ENCODE measurements at regions not wholly inside any gene's neighbourhood (a gene's known extent, or its start where the extent isn't known, plus 50 kb on each side); places are given as distances from the start of the nearest gene placed in this dataset.

GRCh38 chr11:29314211-29314610 lies 702.6 kb downstream of the KCNA4 start:
- H3K4me2 ChIP-seq (replicated peaks; ENCODE audit: low read depth, low read length, poor library complexity, severe bottlenecking) = no peak overlapping the region
- WGBS (ENCODE audit: insufficient coverage) = 100% methylated on average over 1 of the region's 1 CpG
- H3K79me2 ChIP-seq (ENCODE audit: control insufficient read depth, insufficient read depth, low read length) = no peaks in the 10 kb centered on the region
- H3K9me3 ChIP-seq (ENCODE audit: control extremely low read depth in 1 of 3, control insufficient read depth in 2 of 3, insufficient read depth in 1 of 3, low read length in 2 of 3) = no peaks in the 10 kb centered on the region
- no peak for TF ChIP-seq EZH2 (IDR thresholded peaks at IDR 0.05; ENCODE audit: borderline replicate concordance, insufficient read depth, low read depth, low read length, poor library complexity, severe bottlenecking)
- TF ChIP-seq, protein P1, sequence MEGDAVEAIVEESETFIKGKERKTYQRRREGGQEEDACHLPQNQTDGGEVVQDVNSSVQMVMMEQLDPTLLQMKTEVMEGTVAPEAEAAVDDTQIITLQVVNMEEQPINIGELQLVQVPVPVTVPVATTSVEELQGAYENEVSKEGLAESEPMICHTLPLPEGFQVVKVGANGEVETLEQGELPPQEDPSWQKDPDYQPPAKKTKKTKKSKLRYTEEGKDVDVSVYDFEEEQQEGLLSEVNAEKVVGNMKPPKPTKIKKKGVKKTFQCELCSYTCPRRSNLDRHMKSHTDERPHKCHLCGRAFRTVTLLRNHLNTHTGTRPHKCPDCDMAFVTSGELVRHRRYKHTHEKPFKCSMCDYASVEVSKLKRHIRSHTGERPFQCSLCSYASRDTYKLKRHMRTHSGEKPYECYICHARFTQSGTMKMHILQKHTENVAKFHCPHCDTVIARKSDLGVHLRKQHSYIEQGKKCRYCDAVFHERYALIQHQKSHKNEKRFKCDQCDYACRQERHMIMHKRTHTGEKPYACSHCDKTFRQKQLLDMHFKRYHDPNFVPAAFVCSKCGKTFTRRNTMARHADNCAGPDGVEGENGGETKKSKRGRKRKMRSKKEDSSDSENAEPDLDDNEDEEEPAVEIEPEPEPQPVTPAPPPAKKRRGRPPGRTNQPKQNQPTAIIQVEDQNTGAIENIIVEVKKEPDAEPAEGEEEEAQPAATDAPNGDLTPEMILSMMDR (IDR thresholded peaks at IDR 0.05) = no peak
- no peak for DNase-seq
- ChIA-PET POLR2A (no interaction called here), CTCF (no interaction called here)
- no peak for ATAC-seq (ENCODE audit: low read depth)
- Mint-ChIP-seq H3K9me3 (ENCODE audit: insufficient read depth) (no peaks in the 10 kb centered on the region), H3K4me3 (no peak overlapping the region), H3K27me3 (no peaks in the 10 kb centered on the region), H3K27ac (no peak overlapping the region), H3K4me1 (no peaks in the 10 kb centered on the region)
- no peaks in the 10 kb centered on the region for H4K20me1 ChIP-seq (ENCODE audit: control insufficient read depth, insufficient read depth, low read length, poor library complexity, severe bottlenecking)
- no peaks in the 10 kb centered on the region for H3K4me1 ChIP-seq (ENCODE audit: control insufficient read depth in 2 of 2, insufficient read depth in 2 of 2, low read length in 2 of 2)
- intact Hi-C loops (cut with micrococcal nuclease) = no loop called here
- H3K4me3 ChIP-seq (ENCODE audit: control extremely low read depth in 1 of 5, extremely low read depth in 1 of 5, insufficient read depth in 1 of 5, low read depth in 2 of 5, low read length in 4 of 5) = no peak overlapping the region
- H3K9ac ChIP-seq (ENCODE audit: low read length) = no peak overlapping the region
- no peaks in the 10 kb centered on the region for H3K27me3 ChIP-seq (replicated peaks in 1 of 4; ENCODE audit: control extremely low read depth in 1 of 4, control insufficient read depth in 3 of 4, insufficient read depth in 4 of 4, low read length in 3 of 4)
- no peak overlapping the region for H2AFZ ChIP-seq (ENCODE audit: insufficient read depth, low read depth, low read length, poor library complexity, severe bottlenecking)
- H3K36me3 ChIP-seq (replicated peaks in 1 of 2; ENCODE audit: control extremely low read depth in 1 of 2, control insufficient read depth in 1 of 2, extremely low read depth in 1 of 2, insufficient read depth in 2 of 2, low read length in 1 of 2) = no peaks in the 10 kb centered on the region
- no peak overlapping the region for H3K27ac ChIP-seq (ENCODE audit: low read length in 2 of 2)

- H3K4me1 ChIP-seq (ENCODE audit: control insufficient read depth in 2 of 2, insufficient read depth in 2 of 2, low read length in 2 of 2) = no peaks in the 10 kb centered on the region
- no peak overlapping the region for H3K27ac Mint-ChIP-seq
- ATAC-seq (ENCODE audit: low read depth) (no peak), DNase-seq (no peak)
- intact Hi-C loops (cut with micrococcal nuclease) = no loop called here
- no peaks in the 10 kb centered on the region for H3K79me2 ChIP-seq (ENCODE audit: control insufficient read depth, insufficient read depth, low read length)
- no peak overlapping the region for H3K27ac ChIP-seq (ENCODE audit: low read length in 2 of 2)
- H2AFZ ChIP-seq (ENCODE audit: insufficient read depth, low read depth, low read length, poor library complexity, severe bottlenecking) = no peak overlapping the region
- ChIA-PET CTCF (no interaction called here), POLR2A (no interaction called here)
- TF ChIP-seq, protein P1 (IDR thresholded peaks at IDR 0.05) = no peak
- no peak for TF ChIP-seq EZH2 (IDR thresholded peaks at IDR 0.05; ENCODE audit: borderline replicate concordance, insufficient read depth, low read depth, low read length, poor library complexity, severe bottlenecking)
- no peak overlapping the region for H3K9ac ChIP-seq (ENCODE audit: low read length)
- no peaks in the 10 kb centered on the region for H3K9me3 ChIP-seq (ENCODE audit: control extremely low read depth in 1 of 3, control insufficient read depth in 2 of 3, insufficient read depth in 1 of 3, low read length in 2 of 3)
- H3K4me1 Mint-ChIP-seq = no peaks in the 10 kb centered on the region
- no peaks in the 10 kb centered on the region for H3K27me3 ChIP-seq (replicated peaks in 1 of 4; ENCODE audit: control extremely low read depth in 1 of 4, control insufficient read depth in 3 of 4, insufficient read depth in 4 of 4, low read length in 3 of 4)
- no peaks in the 10 kb centered on the region for H4K20me1 ChIP-seq (ENCODE audit: control insufficient read depth, insufficient read depth, low read length, poor library complexity, severe bottlenecking)
- no peak overlapping the region for H3K4me3 Mint-ChIP-seq
- no peak overlapping the region for H3K4me3 ChIP-seq (ENCODE audit: control extremely low read depth in 1 of 5, extremely low read depth in 1 of 5, insufficient read depth in 1 of 5, low read depth in 2 of 5, low read length in 4 of 5)
- H3K9me3 Mint-ChIP-seq (ENCODE audit: insufficient read depth) = no peaks in the 10 kb centered on the region
- no peaks in the 10 kb centered on the region for H3K27me3 Mint-ChIP-seq
- no peaks in the 10 kb centered on the region for H3K36me3 ChIP-seq (replicated peaks in 1 of 2; ENCODE audit: control extremely low read depth in 1 of 2, control insufficient read depth in 1 of 2, extremely low read depth in 1 of 2, insufficient read depth in 2 of 2, low read length in 1 of 2)
- H3K4me2 ChIP-seq (replicated peaks; ENCODE audit: low read depth, low read length, poor library complexity, severe bottlenecking) = no peak overlapping the region
Measured at GRCh38 chr11:29312812-29313211, 704.0 kb downstream of the KCNA4 start.

Data from B cell (primary cell).